OCI-LY7 (cell line): ENCODE measurements at regions not wholly inside any gene's neighbourhood (a gene's known extent, or its start where the extent isn't known, plus 50 kb on each side); places are given as distances from the start of the nearest gene placed in this dataset.

Experiments used
- CTCF ChIP-seq: fragments of 200-600 bp; sonication (generic); conservative IDR thresholded peaks from 2 replicates; pipeline ENCODE4 v1.5.1; 2014; ENCODE audit warnings: mild to moderate bottlenecking, antibody characterized with exemption, low read length, moderate library complexity, mixed read lengths
- EZH2phosphoT487 ChIP-seq: fragments of 200-600 bp; sonication (generic); IDR thresholded peaks from 2 replicates; pipeline ENCODE4 v1.6.1; 2018; ENCODE audit warnings: low read depth, borderline replicate concordance, mild to moderate bottlenecking, mixed run types, antibody characterized with exemption, low read length, moderate library complexity, mixed read lengths

DNA sequence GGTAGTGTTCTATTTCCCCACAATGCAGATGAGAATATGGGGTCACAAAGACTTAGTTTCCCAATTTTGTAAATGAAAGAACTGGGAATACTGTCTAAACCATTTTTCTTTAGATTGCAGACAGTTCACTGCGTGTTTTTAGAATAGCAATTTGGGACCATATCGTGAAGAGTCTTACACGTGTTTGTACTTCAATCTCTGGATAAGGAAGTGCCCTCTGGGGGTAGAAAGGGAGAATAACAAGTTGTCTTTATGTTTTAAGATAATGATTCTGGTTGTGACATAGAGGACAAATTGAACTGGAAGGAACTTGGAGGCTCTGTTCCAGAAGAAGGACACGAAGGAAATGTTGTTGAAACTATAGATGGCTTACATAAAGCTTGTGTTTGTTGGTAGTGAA is 457.7 kb downstream of the CBLN2 start:
- TF ChIP-seq CTCF (peak; percentile 70), EZH2phosphoT487 (no peak)
